ENCODE measurements at regions not wholly inside any gene's neighbourhood (a gene's known extent, or its start where the extent isn't known, plus 50 kb on each side); places are given as distances from the start of the nearest gene placed in this dataset.

DNA sequence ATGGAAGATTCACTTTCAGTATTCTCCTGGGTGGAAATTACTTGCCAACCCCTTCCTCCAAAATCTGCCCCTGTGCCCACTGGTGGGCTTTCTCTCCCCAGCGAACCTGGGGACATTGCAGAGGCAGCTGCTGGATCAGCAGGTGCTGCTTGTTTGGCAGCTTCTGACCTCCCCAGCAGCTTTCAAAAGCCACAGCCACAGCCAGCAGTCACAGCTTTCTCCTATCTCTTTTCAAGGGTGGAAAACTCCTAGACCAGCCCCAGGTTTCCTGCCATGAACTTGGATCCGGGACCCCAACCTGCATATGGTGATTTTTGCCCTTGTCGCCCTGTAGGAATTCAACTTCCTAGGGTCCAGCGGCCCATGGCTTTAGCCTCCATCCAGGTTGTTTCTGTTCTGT lies 330.8 kb downstream of the ADAMTS20 start:
- no peaks in the 10 kb centered on the region for H3K4me1 ChIP-seq
- no peaks in the 10 kb centered on the region for H3K27me3 ChIP-seq
- TF ChIP-seq POLR2A (IDR thresholded peaks at IDR 0.05) (no peak), CTCF (IDR thresholded peaks at IDR 0.05) (no peak)
- DNase-seq = no peak
- no peak overlapping the region for H3K27ac ChIP-seq
- H3K9me3 ChIP-seq = no peaks in the 10 kb centered on the region
- no peaks in the 10 kb centered on the region for H3K36me3 ChIP-seq
- H3K4me3 ChIP-seq = no peak overlapping the region

GRCh38 chr12:43216490-43216889 lies 335.5 kb downstream of the ADAMTS20 start:
- H3K9me3 ChIP-seq = no peaks in the 10 kb centered on the region
- no peak overlapping the region for H3K27ac ChIP-seq
- H3K4me1 ChIP-seq = no peaks in the 10 kb centered on the region
- DNase-seq = no peak
- TF ChIP-seq CTCF (IDR thresholded peaks at IDR 0.05) (no peak), POLR2A (IDR thresholded peaks at IDR 0.05) (no peak)
- no peaks in the 10 kb centered on the region for H3K27me3 ChIP-seq
- no peak overlapping the region for H3K4me3 ChIP-seq
- H3K36me3 ChIP-seq = no peaks in the 10 kb centered on the region

- no peaks in the 10 kb centered on the region for H3K36me3 ChIP-seq
- no peak overlapping the region for H3K27ac ChIP-seq
- no peaks in the 10 kb centered on the region for H3K27me3 ChIP-seq
- H3K9me3 ChIP-seq = no peaks in the 10 kb centered on the region
- no peak for DNase-seq
- TF ChIP-seq POLR2A (IDR thresholded peaks at IDR 0.05) (no peak), CTCF (IDR thresholded peaks at IDR 0.05) (no peak)
- H3K4me1 ChIP-seq = no peaks in the 10 kb centered on the region
- no peak overlapping the region for H3K4me3 ChIP-seq
Observed at GRCh38 chr12:43214166-43214565, 337.8 kb downstream of the ADAMTS20 start.

GRCh38 chr12:43213608-43214007 lies 338.4 kb downstream of the ADAMTS20 start:
- Histone ChIP-seq H3K9me3 (no peaks in the 10 kb centered on the region), H3K36me3 (no peaks in the 10 kb centered on the region), H3K27me3 (no peaks in the 10 kb centered on the region), H3K27ac (no peak overlapping the region), H3K4me1 (no peaks in the 10 kb centered on the region), H3K4me3 (no peak overlapping the region)
- TF ChIP-seq POLR2A (IDR thresholded peaks at IDR 0.05) = no peak
- no peak for TF ChIP-seq CTCF (IDR thresholded peaks at IDR 0.05)
- no peak for DNase-seq

DNA sequence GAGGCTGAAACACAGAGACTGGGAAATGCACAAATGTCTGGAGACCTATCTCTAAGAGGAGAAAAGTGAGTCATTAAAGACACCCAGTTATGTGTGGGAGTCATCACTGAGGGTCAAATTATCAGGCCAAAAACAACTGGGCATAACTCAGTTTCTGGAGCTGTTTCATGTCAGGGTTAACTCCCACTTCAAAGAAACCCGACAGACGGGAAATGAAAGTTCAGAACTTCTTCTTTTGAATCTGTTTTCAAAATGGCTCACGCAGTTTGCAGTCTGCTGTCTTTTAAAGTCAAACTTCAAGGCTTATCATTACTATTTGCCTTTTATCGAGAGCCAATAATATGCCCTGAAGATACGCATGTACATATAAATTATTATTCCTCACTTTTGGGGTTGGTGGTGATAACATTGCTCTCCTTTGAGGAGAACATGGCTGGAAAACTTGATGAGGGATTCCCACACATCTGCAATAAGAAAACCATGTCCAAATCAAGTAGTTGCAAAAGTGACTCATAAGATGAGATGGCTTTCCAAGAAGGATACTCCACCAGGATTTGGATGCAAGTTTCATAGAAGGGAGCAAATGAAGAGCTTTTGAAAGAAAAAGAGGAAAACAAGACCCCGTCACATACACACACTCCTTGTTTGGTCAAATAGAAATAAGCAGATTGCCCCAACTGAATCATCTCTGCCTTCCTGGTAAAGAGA lies 341.4 kb downstream of the ADAMTS20 start:
- Histone ChIP-seq H3K4me3 (no peak overlapping the region), H3K27ac (no peak overlapping the region), H3K4me1 (no peaks in the 10 kb centered on the region), H3K27me3 (no peaks in the 10 kb centered on the region), H3K36me3 (no peaks in the 10 kb centered on the region), H3K9me3 (no peaks in the 10 kb centered on the region)
- TF ChIP-seq POLR2A (IDR thresholded peaks at IDR 0.05) = no peak
- TF ChIP-seq CTCF (IDR thresholded peaks at IDR 0.05) = no peak
- DNase-seq = no peak

DNA sequence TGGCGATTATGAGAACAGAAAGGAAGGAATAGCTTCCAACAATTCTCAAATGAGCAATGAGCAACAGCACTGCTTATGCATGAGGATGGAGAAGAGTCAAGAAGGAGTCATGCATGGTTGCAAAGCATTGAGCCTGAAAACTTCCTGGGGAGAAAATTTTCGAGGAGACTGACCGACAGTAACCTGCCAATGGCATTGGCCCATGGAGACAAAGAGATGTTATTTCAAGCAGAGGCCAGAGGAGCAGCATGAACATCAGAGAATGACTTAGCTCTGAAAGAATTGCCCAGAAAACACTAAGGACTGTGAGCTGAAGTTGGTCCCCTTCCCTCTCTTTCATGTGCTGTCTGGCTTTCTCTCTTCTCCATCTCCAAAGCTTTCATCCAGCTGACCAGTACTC lies 343.4 kb downstream of the ADAMTS20 start:
- Histone ChIP-seq H3K9me3 (no peaks in the 10 kb centered on the region), H3K4me3 (no peak overlapping the region), H3K4me1 (no peaks in the 10 kb centered on the region), H3K36me3 (no peaks in the 10 kb centered on the region), H3K27me3 (no peaks in the 10 kb centered on the region), H3K27ac (no peak overlapping the region)
- TF ChIP-seq POLR2A (IDR thresholded peaks at IDR 0.05) (no peak), CTCF (IDR thresholded peaks at IDR 0.05) (no peak)
- DNase-seq = no peak

All from Peyer's patch (tissue), 4 donors.